MM.1S (cell line): ENCODE measurements at regions not wholly inside any gene's neighbourhood (a gene's known extent, or its start where the extent isn't known, plus 50 kb on each side); places are given as distances from the start of the nearest gene placed in this dataset.

ENCODE experiments used
- DNase-seq: peaks from one replicate; pipeline ENCODE4 v3.0.0-alpha.2; 2015
- H2AFZ ChIP-seq: fragments of 300-600 bp; sonication (generic); 2 replicates; pipeline ENCODE4 v1.6.0; 2016; ENCODE audit warnings: antibody characterized with exemption, low read length
- H3F3A ChIP-seq: fragments of 300-600 bp; sonication (generic); 2 replicates; pipeline ENCODE4 v1.6.1; 2016; ENCODE audit warnings: mild to moderate bottlenecking, antibody characterized with exemption, low read length, moderate library complexity, mixed read lengths; ENCODE audit not compliant: insufficient read depth
- H3K27ac ChIP-seq: fragments of 300-600 bp; sonication (generic); 2 replicates; pipeline ENCODE4 v1.5.1; 2016; ENCODE audit warnings: mild to moderate bottlenecking, low read length
- H3K27me3 ChIP-seq: fragments of 300-600 bp; sonication (generic); replicated peaks from 2 replicates; pipeline ENCODE4 v1.6.0; 2016; ENCODE audit warnings: low read length; ENCODE audit not compliant: insufficient read depth
- H3K36me3 ChIP-seq: fragments of 300-600 bp; sonication (generic); replicated peaks from 2 replicates; pipeline ENCODE4 v1.6.1; 2016; ENCODE audit warnings: mild to moderate bottlenecking, low read length, mixed read lengths; ENCODE audit not compliant: insufficient read depth
- H3K4me1 ChIP-seq: fragments of 300-600 bp; sonication (generic); 2 replicates; pipeline ENCODE4 v1.6.1; 2016; ENCODE audit warnings: low read length, mixed read lengths
- H3K4me2 ChIP-seq: fragments of 300-600 bp; sonication (generic); 2 replicates; pipeline ENCODE4 v1.6.0; 2016; ENCODE audit warnings: low read depth, low read length
- H3K4me3 ChIP-seq: fragments of 300-600 bp; sonication (generic); 2 replicates; pipeline ENCODE4 v1.5.1; 2016; ENCODE audit warnings: low read length, mixed read lengths
- H3K79me2 ChIP-seq: fragments of 300-600 bp; sonication (generic); 2 replicates; pipeline ENCODE4 v1.6.1; 2016; ENCODE audit warnings: mixed run types, low read length, mixed read lengths
- H3K9ac ChIP-seq: fragments of 300-600 bp; sonication (generic); 2 replicates; pipeline ENCODE4 v1.6.1; 2016; ENCODE audit warnings: low read length, mixed read lengths
- H3K9me2 ChIP-seq: fragments of 300-600 bp; sonication (generic); replicated peaks from 2 replicates; pipeline ENCODE4 v1.6.1; 2016; ENCODE audit warnings: mild to moderate bottlenecking, low read length, mixed read lengths; ENCODE audit not compliant: insufficient read depth
- H3K9me3 ChIP-seq: fragments of 300-600 bp; sonication (generic); replicated peaks from 2 replicates; pipeline ENCODE4 v1.6.1; 2016; ENCODE audit warnings: mild to moderate bottlenecking, low read length, mixed read lengths; ENCODE audit not compliant: insufficient read depth
- H4K20me1 ChIP-seq: fragments of 300-600 bp; sonication (generic); 2 replicates; pipeline ENCODE4 v1.6.1; 2016; ENCODE audit warnings: mild to moderate bottlenecking, low read length, moderate library complexity, mixed read lengths; ENCODE audit not compliant: insufficient read depth
- EZH2 ChIP-seq: fragments of 300-600 bp; sonication (generic); optimal IDR thresholded peaks from 2 replicates; pipeline ENCODE3; 2017; ENCODE audit warnings: low read depth, mild to moderate bottlenecking, antibody characterized with exemption, low read length, mixed read lengths
- EZH2phosphoT487 ChIP-seq: fragments of 300-600 bp; sonication (generic); IDR thresholded peaks from 2 replicates; pipeline ENCODE4 v1.6.1; 2018; ENCODE audit warnings: antibody characterized with exemption, low read length
- TF ChIP-seq, protein P1 (sequence below): fragments of 300-600 bp; sonication (generic); IDR thresholded peaks from 2 replicates; pipeline ENCODE4 v1.5.1; 2016; ENCODE audit warnings: antibody characterized with exemption, low read length, mixed read lengths

DNA sequence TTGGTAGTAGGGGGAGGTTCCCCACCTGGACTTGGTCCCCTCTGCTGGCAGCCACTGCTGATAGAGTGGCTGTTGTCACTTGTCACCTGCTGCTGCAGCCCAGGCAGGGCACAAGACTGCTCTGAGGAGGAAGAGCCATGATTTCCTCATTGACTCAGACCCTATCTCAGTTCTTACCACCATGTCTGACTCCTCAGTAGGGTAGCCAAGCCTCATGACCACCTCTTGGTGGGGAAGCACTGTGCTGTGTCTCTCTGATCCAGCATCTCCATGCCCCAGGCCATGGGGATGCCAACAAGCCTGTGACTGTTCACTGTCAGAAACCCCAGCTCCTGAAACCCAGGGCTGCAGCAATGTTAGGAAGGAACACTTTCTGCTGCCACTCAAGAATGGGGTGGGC lies 173.0 kb downstream of the WSCD1 start:
- TF ChIP-seq EZH2phosphoT487 (no peak), EZH2 (no peak)
- TF ChIP-seq, protein P1, sequence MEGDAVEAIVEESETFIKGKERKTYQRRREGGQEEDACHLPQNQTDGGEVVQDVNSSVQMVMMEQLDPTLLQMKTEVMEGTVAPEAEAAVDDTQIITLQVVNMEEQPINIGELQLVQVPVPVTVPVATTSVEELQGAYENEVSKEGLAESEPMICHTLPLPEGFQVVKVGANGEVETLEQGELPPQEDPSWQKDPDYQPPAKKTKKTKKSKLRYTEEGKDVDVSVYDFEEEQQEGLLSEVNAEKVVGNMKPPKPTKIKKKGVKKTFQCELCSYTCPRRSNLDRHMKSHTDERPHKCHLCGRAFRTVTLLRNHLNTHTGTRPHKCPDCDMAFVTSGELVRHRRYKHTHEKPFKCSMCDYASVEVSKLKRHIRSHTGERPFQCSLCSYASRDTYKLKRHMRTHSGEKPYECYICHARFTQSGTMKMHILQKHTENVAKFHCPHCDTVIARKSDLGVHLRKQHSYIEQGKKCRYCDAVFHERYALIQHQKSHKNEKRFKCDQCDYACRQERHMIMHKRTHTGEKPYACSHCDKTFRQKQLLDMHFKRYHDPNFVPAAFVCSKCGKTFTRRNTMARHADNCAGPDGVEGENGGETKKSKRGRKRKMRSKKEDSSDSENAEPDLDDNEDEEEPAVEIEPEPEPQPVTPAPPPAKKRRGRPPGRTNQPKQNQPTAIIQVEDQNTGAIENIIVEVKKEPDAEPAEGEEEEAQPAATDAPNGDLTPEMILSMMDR, result no peak
- no peaks in the 10 kb centered on the region for H4K20me1 ChIP-seq
- no peak overlapping the region for H2AFZ ChIP-seq
- no peaks in the 10 kb centered on the region; the same call in 1 of the 2 replicates for H3F3A ChIP-seq
- H3K9ac ChIP-seq, result no peak overlapping the region
- H3K36me3 ChIP-seq, result no peaks in the 10 kb centered on the region
- H3K4me2 ChIP-seq, result no peak overlapping the region
- H3K4me1 ChIP-seq, result no peaks in the 10 kb centered on the region
- no peaks in the 10 kb centered on the region for H3K9me2 ChIP-seq
- no peak overlapping the region for H3K27ac ChIP-seq
- H3K27me3 ChIP-seq, result no peaks in the 10 kb centered on the region
- DNase-seq, result no peak
- no peaks in the 10 kb centered on the region for H3K79me2 ChIP-seq
- no peak overlapping the region for H3K4me3 ChIP-seq
- H3K9me3 ChIP-seq, result no peaks in the 10 kb centered on the region

DNA sequence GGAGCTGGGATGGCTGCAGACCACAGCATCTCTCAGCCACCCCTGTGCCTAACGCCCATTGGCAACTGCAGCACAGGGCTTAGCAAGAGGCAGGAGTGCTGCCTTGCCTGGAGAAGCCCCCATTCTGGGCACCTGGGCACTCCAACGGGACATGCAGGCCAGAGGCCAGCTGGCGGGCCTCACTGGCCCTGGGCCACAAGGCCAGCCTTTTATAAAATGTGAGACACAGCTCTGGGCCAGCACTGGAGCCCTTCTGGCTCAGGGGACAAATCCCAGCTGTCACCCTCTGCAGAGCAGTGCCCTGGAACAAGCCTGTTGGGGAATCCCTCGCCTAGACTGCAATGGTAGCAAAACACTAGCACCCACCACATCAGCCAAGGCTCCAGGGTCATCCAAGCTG lies 171.8 kb downstream of the WSCD1 start:
- no peak overlapping the region for H3K9ac ChIP-seq
- H3F3A ChIP-seq, result no peaks in the 10 kb centered on the region; the same call in 1 of the 2 replicates
- no peaks in the 10 kb centered on the region for H3K4me1 ChIP-seq
- H3K4me3 ChIP-seq, result no peak overlapping the region
- H3K79me2 ChIP-seq, result no peaks in the 10 kb centered on the region
- H3K9me3 ChIP-seq, result no peaks in the 10 kb centered on the region
- no peak overlapping the region for H3K27ac ChIP-seq
- no peaks in the 10 kb centered on the region for H3K9me2 ChIP-seq
- TF ChIP-seq EZH2 (no peak), EZH2phosphoT487 (no peak)
- TF ChIP-seq, protein P1, result no peak
- no peaks in the 10 kb centered on the region for H3K36me3 ChIP-seq
- no peaks in the 10 kb centered on the region for H3K27me3 ChIP-seq
- no peak overlapping the region for H2AFZ ChIP-seq
- H4K20me1 ChIP-seq, result no peaks in the 10 kb centered on the region
- DNase-seq, result no peak
- no peak overlapping the region for H3K4me2 ChIP-seq

DNA sequence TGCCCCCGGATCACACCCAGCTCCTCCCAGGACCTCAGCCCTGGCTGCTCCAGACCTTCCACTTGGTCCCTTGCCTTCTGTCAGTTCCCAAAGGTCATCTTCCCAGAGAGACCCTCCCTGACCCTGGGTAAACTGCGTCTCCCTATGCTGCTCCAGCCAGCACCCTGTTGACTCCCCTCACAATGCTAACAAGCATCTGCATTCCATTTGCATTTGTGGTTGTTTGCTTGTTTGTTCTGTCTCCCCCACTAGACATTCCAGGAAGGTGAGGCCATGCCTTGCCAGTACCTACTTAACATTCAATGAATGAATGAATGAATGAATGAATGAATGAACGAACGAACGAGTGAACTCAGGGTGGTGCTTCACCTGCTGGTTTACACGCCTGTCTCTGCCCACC lies 171.2 kb downstream of the WSCD1 start:
- no peaks in the 10 kb centered on the region for H3K27me3 ChIP-seq

More for the DNA sequence above, 171.2 kb downstream of the WSCD1 start:
- H3K9ac ChIP-seq, result no peak overlapping the region
- H3K4me2 ChIP-seq, result no peak overlapping the region
- H3K27ac ChIP-seq, result no peak overlapping the region
- no peaks in the 10 kb centered on the region for H3K4me1 ChIP-seq
- H3K36me3 ChIP-seq, result no peaks in the 10 kb centered on the region
- no peaks in the 10 kb centered on the region for H3K9me2 ChIP-seq
- H3K9me3 ChIP-seq, result no peaks in the 10 kb centered on the region
- no peaks in the 10 kb centered on the region for H4K20me1 ChIP-seq
- no peaks in the 10 kb centered on the region for H3K79me2 ChIP-seq
- H3F3A ChIP-seq, result no peaks in the 10 kb centered on the region; the same call in 1 of the 2 replicates
- H3K4me3 ChIP-seq, result no peak overlapping the region
- H2AFZ ChIP-seq, result no peak overlapping the region
- TF ChIP-seq EZH2phosphoT487, result no peak
- no peak for TF ChIP-seq EZH2
- TF ChIP-seq, protein P1, result no peak
- DNase-seq, result no peak
